NCI-H526 (cell line): ENCODE measurements at regions not wholly inside any gene's neighbourhood (a gene's known extent, or its start where the extent isn't known, plus 50 kb on each side); places are given as distances from the start of the nearest gene placed in this dataset.
"Not testable (repeated sequence)": the region's sequence is repeated elsewhere in the genome, so short reads cannot be mapped to it uniquely, and the experiment has no call there.

Experiments used
- DNase-seq, 2 experiments: peaks; one replicate each; lab custom pipeline; 2025; lab: John Stamatoyannopoulos, UW

DNA sequence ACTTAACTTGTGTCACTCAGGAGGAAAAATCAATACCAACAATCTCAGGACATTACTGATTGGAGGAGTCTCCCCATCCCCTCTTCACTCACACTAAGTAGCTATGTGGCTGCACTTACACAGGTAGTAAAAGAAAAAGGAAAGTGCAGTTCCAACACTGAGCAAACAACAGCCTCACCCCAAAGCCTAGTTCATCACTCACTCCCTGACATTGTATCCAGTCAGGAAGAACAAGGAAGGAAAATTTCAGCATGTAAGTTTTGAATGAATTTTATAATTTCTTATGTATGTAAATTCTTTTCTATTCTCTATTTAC, 273.4 kb downstream of the IGSF11 start:
- DNase-seq, result no peak

GRCh38 chr3:118765636-118766305, 268.9 kb downstream of the IGSF11 start:
- no peak for DNase-seq

DNA sequence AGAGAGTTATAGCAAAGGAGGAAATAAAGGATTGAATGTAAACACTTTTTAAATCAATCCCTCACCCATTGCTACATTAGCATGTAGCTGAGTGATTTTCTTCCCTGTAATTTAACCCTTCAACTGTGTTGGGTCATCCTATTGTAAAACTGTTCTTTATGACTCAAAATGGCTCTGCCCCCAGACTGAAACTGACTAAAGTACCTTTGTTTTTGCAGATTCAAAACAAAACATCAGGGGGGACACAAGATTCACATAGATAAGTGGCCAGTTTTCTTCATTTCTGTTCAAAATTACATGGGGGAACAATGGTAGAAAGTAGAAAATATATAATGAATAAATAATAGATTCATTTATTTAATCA, 268.4 kb downstream of the IGSF11 start:
- no peak for DNase-seq

DNA sequence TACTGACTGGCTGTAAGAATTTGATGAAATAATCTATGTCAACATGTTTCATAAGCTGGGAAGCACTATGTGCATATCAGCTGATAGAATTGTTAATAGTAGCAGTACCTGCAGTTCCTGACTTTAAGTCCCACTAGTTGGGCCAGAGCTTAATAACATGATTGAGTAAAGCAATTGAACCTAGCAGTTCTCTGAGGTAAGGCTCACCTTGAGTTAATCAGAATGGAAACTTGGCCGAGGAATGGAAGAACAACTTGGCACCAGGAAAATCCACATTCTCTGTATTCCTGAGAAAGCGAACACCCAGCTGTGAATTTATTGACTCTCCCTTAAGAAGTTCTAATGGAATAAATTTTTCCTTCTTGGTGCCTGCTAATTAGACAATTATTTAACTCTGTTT, 262.6 kb downstream of the IGSF11 start:
- no peak for DNase-seq

- no peak for DNase-seq
Observed at GRCh38 chr3:118772547-118773011, 262.1 kb downstream of the IGSF11 start.

DNA sequence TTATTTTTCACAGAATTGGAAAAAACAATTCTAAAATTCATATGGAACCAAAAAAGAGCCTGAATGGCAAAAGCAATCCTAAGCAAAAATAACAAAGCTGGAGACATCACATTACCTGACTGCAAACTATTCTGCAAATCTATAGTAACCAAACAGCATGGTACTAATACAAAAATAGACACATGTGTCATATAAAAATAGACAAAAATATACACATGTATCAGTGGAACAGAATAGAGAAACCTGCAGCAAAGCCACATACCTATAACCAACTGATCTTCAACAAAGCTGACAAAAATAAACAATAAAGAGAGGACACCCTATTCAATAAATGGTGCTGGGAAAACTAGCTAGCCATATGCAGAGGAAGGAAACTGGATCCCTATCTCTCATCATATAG, 259.6 kb downstream of the IGSF11 start:
- DNase-seq, result no peak

GRCh38 chr3:118778201-118778600, 256.4 kb downstream of the IGSF11 start:
- no peak for DNase-seq

DNA sequence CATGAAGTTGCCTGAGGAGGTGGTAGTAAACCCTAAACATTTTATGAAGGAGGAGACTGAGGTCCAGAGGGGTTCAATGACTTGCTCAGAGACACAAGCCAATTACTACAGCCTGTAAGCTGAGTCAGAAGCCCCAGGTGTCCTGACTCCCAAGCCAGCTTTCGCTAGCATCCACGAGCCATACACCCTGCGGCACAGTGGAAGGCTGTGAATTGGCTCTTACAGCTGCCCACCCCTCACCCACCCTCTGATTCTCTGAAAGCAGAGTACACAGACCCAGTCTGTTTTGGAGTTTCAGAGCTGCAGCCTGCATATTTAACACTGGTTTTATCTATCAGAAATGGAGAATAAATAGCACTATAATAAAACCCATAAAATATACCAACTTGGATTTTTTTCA, 253.4 kb downstream of the IGSF11 start:
- no peak for DNase-seq

DNA sequence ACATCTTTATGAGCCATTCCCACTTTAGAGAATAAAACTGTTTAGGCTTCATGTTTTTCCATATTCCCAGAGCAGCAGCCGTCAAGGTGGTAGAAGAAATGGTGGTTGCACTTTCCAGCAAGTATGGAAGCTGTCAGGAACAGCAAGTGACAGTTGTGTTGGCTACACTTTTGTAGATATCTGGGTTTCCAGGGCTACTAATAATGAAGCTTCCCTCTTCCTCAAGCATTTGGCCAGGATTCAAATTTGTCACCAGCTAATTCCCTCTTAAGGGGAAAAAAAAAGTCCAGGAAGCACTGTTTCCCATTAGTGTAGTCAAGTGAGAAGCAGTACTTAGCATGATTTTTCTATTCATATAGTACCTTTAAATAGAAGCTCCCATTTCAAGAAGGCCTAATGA, 252.8 kb downstream of the IGSF11 start:
- no peak for DNase-seq

DNA sequence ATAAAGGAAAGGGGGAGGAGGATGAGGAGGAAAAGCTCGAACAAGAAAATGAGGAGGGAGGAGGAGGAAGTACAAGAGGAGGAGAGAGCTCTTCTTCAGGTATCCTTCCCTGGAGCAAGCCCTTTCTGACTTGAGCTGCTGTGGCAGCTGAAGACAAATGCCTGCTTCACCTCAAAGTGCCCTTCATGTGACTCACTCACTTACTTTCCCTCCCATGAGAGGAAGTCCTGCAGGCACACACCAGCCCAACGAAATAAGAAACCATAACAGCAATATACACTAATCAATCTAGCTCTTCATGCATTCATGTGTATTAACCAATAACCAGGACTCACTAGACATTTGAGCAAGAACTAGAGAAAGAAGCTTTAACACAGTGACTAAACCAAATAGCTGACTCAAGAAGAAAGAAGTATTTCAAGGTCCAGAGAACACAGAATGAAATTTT, 251.9 kb downstream of the IGSF11 start:
- DNase-seq, result no peak

DNA sequence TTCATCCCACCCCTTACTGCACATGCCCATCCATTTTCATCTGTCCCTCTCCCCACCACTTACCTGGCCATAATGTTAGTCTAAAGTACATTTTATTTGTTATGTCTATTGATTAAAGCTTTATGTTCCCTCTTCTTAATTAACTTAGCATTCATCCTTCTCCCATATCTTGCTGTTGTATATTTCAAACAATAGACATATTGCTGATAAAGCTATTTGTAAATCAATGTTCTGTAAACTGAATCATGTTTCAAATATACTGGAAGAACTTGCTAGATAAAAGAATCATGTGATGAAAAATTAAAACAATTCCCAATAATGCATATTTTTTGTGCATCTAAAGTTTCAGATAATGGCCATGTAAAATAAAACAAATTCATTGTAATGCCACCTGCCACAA, 249.2 kb downstream of the IGSF11 start:
- DNase-seq, result no peak

DNA sequence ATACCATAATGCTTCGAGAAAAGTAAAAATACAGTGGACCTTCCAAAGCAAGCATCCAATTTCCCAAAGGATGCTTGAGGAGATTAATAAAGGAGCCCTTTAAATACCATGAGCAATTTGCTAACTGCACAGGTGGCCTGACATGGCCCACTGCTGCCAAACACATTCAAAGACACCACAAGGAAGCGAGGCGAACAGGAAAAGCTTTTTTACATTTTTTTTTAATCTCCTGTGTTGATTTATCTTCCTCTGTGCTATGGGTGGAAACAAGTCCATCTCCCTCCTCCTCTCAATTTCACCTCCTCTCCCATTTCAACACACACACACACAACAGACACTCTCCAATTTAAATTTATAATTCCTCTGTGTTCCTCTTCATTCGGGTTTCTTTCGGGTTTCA, 243.4 kb downstream of the IGSF11 start:
- DNase-seq, result no peak

GRCh38 chr3:118792191-118792590, 242.5 kb downstream of the IGSF11 start:
- no peak for DNase-seq

- DNase-seq, result no peak
Observed at GRCh38 chr3:118793176-118793575, 241.5 kb downstream of the IGSF11 start.

- no peak for DNase-seq
Observed at GRCh38 chr3:118799303-118799702, 235.3 kb downstream of the IGSF11 start.

- DNase-seq, result no peak
Observed at GRCh38 chr3:118801899-118802298, 232.7 kb downstream of the IGSF11 start.

GRCh38 chr3:118802325-118803095, 232.1 kb downstream of the IGSF11 start:
- no peak for DNase-seq

DNA sequence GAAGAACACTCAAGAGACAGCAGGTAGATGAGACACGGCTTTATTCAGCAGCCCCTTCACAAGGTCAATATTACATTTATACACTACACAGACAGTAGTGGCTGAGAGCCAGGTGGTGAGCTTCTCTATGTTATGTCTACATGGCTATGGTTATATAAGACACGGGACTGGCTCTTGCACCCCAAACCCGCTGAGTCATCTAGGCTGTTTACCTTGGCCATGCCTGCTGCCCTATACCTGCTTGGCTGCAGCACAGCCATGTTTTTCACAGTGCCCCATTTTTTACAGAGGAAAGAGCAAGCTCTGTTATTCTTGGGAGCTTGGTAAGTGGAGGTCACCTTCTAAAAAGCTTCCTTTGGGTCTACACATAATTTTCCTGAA, 231.6 kb downstream of the IGSF11 start:
- DNase-seq, result no peak

DNA sequence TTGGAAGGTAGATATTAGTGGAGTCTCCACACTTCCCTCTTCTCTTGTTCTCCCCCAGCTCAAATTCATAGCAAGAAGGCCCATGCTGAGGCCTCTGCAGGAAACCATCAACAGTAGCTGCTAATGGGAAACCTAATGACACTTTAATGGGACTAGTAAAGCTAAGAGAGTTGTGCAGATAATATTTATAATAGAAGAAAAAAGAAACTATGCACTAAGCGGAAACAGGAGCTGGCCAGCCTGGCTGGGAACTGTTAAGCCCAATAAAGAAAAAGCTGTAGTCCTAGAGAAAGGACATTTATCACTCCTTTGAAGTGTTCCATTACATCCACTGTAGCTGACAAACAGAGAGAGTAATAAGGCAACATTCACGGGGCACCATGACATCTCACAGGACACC, 229.6 kb downstream of the IGSF11 start:
- no peak for DNase-seq

DNA sequence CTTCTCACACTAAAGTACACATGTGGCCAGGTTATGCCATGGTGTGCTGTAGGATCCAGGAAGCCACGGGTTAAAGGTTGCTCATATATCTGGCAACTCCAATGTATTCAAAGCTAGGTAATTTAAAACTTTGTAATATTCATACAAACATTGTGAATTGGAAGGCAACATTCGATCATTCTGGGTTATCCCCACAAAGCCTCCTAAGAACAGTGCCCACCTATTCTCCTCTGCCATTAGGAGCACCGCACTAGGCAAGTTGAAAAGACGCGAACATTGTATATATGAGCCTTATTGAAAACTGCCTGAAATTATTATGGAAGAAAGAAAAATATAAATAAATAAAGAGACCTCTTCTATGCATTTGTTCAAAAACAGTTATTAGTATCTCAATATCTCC, 228.2 kb downstream of the IGSF11 start:
- no peak for DNase-seq

DNA sequence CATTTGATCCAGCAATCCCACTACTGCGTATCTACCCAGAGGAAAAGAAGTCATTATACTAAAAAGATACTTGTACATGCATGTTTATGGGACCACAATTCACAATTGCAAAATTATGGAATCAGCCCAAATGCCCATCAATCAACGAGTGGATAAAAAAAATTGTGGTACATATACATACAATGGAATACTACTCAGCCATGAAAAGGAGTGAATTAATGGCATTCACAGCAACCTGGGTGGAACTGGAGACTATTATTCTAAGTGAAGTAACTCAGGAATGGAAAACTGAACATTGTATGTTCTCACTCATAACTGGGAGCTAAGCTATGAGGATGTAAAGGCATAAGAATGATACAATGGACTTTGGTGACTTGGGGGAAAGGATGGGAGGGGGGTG, 227.3 kb downstream of the IGSF11 start:
- DNase-seq, result not testable (repeated sequence)

DNA sequence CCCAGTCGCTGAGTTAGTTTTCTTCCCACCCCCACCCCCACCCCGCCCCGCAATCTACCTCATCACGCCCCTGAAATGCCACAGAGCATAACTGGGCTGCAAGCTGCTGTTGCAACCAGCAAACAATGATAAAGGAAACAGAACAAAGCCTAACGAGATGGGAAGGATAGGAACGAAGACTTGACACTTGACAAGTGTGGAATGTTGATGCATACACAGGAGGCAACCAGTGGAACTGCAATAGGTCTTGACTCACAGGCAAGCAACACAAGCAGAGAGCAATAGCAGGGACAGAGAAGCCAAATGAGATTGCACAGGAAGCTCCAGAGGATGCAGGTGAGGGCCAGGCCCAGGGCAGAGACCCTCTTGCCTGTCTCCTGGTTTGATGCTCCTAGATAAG, 225.9 kb downstream of the IGSF11 start:
- no peak for DNase-seq

DNA sequence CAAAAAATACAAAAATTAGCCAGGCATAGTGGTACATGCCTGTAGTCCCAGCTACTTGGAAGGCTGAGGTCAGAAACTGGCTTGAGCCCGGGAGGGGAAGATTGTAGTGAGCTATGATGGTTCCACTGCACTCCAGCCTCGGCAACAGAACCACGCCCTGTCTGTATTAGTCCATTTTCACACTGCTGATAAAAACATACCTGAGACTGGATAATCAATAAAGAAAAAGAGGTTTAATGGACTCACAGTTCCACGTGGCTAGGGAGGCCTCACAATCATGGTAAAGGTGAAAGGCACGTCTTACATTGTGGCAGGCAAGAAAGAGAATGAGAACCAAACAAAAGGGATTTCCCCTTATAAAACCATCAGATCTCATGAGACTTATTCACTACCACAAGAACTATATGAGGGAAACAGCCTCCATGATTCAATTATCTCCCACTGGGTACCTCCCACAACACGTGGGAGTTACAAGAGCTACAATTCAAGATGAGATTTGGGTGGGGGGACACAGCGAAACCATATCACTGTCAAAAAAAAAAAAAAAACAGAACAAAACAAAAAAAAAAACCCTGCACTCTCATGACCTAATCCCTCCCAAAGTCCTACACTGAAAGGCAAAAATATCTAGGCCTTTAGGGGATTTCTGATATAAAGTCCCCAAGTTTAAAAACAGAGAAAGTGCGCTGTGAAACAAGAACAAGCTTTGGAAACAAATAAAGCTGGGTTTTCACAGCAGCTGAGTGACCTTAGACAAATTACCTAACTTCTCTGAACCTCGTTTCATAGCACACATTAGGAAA, 224.7 kb downstream of the IGSF11 start:
- no peak for DNase-seq
